Keratinocyte (primary cell): ENCODE measurements at regions not wholly inside any gene's neighbourhood (a gene's known extent, or its start where the extent isn't known, plus 50 kb on each side); places are given as distances from the start of the nearest gene placed in this dataset.

ENCODE experiments used
- DNase-seq: peaks from one replicate; pipeline ENCODE4 v3.0.0-alpha.2; 2011; ENCODE audit warnings: low read depth, missing footprints, low spot score
- FAIRE-seq: peaks from 2 replicates; lab custom pipeline; 2011; peaks lifted over from hg19 to GRCh38; lab: Jason Lieb, UNC
- H2AFZ ChIP-seq: 2 replicates; pipeline ENCODE4 v1.6.0; 2012; ENCODE audit warnings: low read length, control low read depth, inconsistent platforms; ENCODE audit not compliant: control insufficient read depth
- H3K27ac ChIP-seq: 2 replicates; pipeline ENCODE4 v1.5.1; 2011; ENCODE audit warnings: low read length; ENCODE audit not compliant: control insufficient read depth, insufficient read depth
- H3K27me3 ChIP-seq: 3 replicates; pipeline ENCODE4 v1.6.0; 2011; ENCODE audit warnings: low read length; ENCODE audit not compliant: control insufficient read depth, insufficient read depth; ENCODE audit errors: extremely low read depth
- H3K36me3 ChIP-seq, 2 experiments: 2 replicates in 1 of 2; 3 replicates in 1 of 2; pipeline ENCODE4 v1.5.1; 2011; ENCODE audit warnings: low read length in 2 of 2, mild to moderate bottlenecking in 1 of 2; ENCODE audit not compliant: control insufficient read depth in 2 of 2, insufficient read depth in 2 of 2; ENCODE audit errors: extremely low read depth in 1 of 2
- H3K4me1 ChIP-seq: 3 replicates; pipeline ENCODE4 v1.5.1; 2011; ENCODE audit warnings: low read length; ENCODE audit not compliant: control insufficient read depth, insufficient read depth; ENCODE audit errors: extremely low read depth
- H3K4me2 ChIP-seq: 3 replicates; pipeline ENCODE4 v1.6.0; 2011; ENCODE audit warnings: low read depth, low read length; ENCODE audit not compliant: control insufficient read depth, insufficient read depth; ENCODE audit errors: extremely low read depth
- H3K4me3 ChIP-seq, 3 experiments: fragments of 200-600 bp in 1 of 3; sonication (generic) in 1 of 3; 2 replicates in 2 of 3; 3 replicates in 1 of 3; pipeline ENCODE4 v1.5.1; 2011 to 2016; ENCODE audit warnings: low read length in 3 of 3, mild to moderate bottlenecking in 3 of 3, control low read depth in 2 of 3, inconsistent platforms in 1 of 3, low read depth in 1 of 3, mixed read lengths in 1 of 3, mixed run types in 1 of 3, moderate library complexity in 1 of 3; ENCODE audit not compliant: control insufficient read depth in 2 of 3, insufficient read depth in 2 of 3; ENCODE audit errors: extremely low read depth in 1 of 3
- H3K79me2 ChIP-seq: 2 replicates; pipeline ENCODE4 v1.6.0; 2012; ENCODE audit warnings: low read length; ENCODE audit not compliant: control insufficient read depth, insufficient read depth
- H3K9ac ChIP-seq: 3 replicates; pipeline ENCODE4 v1.6.0; 2011; ENCODE audit warnings: low read length; ENCODE audit not compliant: control insufficient read depth, insufficient read depth; ENCODE audit errors: extremely low read depth
- H3K9me1 ChIP-seq: 3 replicates; pipeline ENCODE4 v1.6.0; 2011; ENCODE audit warnings: low read length; ENCODE audit not compliant: control insufficient read depth, insufficient read depth; ENCODE audit errors: extremely low read depth
- H3K9me3 ChIP-seq: 2 replicates; pipeline ENCODE4 v1.5.1; 2012; ENCODE audit warnings: low read depth, low read length; ENCODE audit not compliant: control insufficient read depth
- H4K20me1 ChIP-seq: 3 replicates; pipeline ENCODE4 v1.6.0; 2011; ENCODE audit warnings: low read length; ENCODE audit not compliant: control insufficient read depth, insufficient read depth; ENCODE audit errors: extremely low read depth
- CTCF ChIP-seq, 3 experiments: IDR thresholded peaks in 1 of 3; conservative IDR thresholded peaks in 1 of 3; optimal IDR thresholded peaks in 1 of 3; 2 replicates in 2 of 3; 3 replicates in 1 of 3; pipeline versions ENCODE3 to v1.5.1; 2011; ENCODE audit warnings: low read length in 3 of 3, mild to moderate bottlenecking in 3 of 3, moderate library complexity in 2 of 3, control low read depth in 1 of 3, inconsistent platforms in 1 of 3; ENCODE audit not compliant: insufficient read depth in 2 of 3; ENCODE audit errors: extremely low read depth in 1 of 3
- EZH2 ChIP-seq: IDR thresholded peaks from one replicate; pipeline ENCODE4 v1.6.1; 2012; ENCODE audit warnings: inconsistent platforms, mild to moderate bottlenecking, low read length, moderate library complexity
- dilution Hi-C: fragments of 300-500 bp; cut with MboI; formaldehyde crosslinking; loops from one replicate; pipeline ENCODE4 v1.7.0; 2020; ENCODE audit warnings: low sequenced_read_pairs; ENCODE audit not compliant: extremely low pct_ligation_motif_present

DNA sequence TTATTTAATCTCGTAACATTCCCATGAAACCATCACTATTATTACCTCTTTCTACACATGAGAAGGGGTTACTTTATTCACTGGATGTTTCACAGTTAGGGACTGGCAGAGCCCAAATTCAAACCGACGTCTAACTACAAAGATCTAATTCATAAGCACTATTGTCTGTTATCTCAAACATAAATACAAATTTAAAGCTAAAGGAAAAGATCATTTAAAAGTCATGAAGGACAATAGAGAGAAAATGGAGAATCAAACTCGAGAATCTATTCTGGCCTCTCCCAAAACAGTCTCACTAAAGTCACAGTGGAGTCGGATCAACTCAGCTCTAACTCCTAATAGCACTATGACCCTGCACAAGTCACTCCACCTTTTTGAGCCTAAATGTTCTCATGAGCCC, 287.7 kb downstream of the ZIC4 start:
- H3K36me3 ChIP-seq: no peaks in the 10 kb centered on the region
- no peak for FAIRE-seq
- no peaks in the 10 kb centered on the region for H3K27me3 ChIP-seq
- no peak overlapping the region for H3K4me2 ChIP-seq
- no peak overlapping the region for H3K9ac ChIP-seq
- H3K4me3 ChIP-seq: no peak overlapping the region
- H3K9me1 ChIP-seq: no peaks in the 10 kb centered on the region
- no peaks in the 10 kb centered on the region for H3K79me2 ChIP-seq
- H3K27ac ChIP-seq: no peak overlapping the region
- DNase-seq: no peak
- no peaks in the 10 kb centered on the region for H4K20me1 ChIP-seq
- no peak overlapping the region for H2AFZ ChIP-seq
- dilution Hi-C loops: no loop called here
- TF ChIP-seq CTCF (optimal IDR thresholded peaks at IDR 0.05 in 1 of 3, IDR thresholded peaks at IDR 0.05 in 1 of 3, conservative IDR thresholded peaks at IDR 0.05 in 1 of 3; ENCODE audit: extremely low read depth in 1 of 3, insufficient read depth in 2 of 3, low read length in 3 of 3) (no peak), EZH2 (no peak)
- H3K9me3 ChIP-seq: no peaks in the 10 kb centered on the region
- no peaks in the 10 kb centered on the region for H3K4me1 ChIP-seq

DNA sequence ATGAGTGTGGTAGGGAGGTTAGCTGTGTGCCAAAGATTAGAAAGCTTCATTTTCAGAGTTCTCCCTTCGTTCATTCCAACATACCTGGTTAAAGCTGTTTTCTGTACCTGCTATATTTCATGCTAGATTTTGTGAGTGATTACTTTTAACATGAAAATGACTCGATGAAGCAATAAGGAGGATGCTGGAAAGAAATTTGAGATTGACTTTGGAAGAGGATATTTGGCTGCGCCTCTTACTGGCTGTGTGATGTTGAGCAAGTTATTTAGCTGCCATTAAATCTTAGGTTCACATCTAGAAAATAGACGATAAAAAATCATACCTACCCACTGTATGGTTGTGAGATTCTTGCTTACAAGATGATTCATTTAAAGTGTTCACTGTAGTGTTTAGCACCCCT, 288.7 kb downstream of the ZIC4 start:
- no peak overlapping the region for H3K4me3 ChIP-seq
- dilution Hi-C loops: no loop called here
- no peak for FAIRE-seq
- no peaks in the 10 kb centered on the region for H4K20me1 ChIP-seq
- no peak for DNase-seq
- TF ChIP-seq CTCF (optimal IDR thresholded peaks at IDR 0.05 in 1 of 3, IDR thresholded peaks at IDR 0.05 in 1 of 3, conservative IDR thresholded peaks at IDR 0.05 in 1 of 3; ENCODE audit: extremely low read depth in 1 of 3, insufficient read depth in 2 of 3, low read length in 3 of 3) (no peak), EZH2 (no peak)
- H3K4me1 ChIP-seq: no peaks in the 10 kb centered on the region
- H3K27ac ChIP-seq: no peak overlapping the region
- H3K9me3 ChIP-seq: no peaks in the 10 kb centered on the region
- no peak overlapping the region for H3K9ac ChIP-seq
- no peaks in the 10 kb centered on the region for H3K27me3 ChIP-seq
- no peaks in the 10 kb centered on the region for H3K9me1 ChIP-seq
- H2AFZ ChIP-seq: no peak overlapping the region
- H3K79me2 ChIP-seq: no peaks in the 10 kb centered on the region
- no peaks in the 10 kb centered on the region for H3K36me3 ChIP-seq
- H3K4me2 ChIP-seq: no peak overlapping the region
